Erythroblast (primary cell): ENCODE measurements at regions not wholly inside any gene's neighbourhood (a gene's known extent, or its start where the extent isn't known, plus 50 kb on each side); places are given as distances from the start of the nearest gene placed in this dataset.

ENCODE experiments used
- GATA1 ChIP-seq: IDR thresholded peaks from 2 replicates; pipeline ENCODE4 v1.6.1; 2011; ENCODE audit warnings: low read depth, mild to moderate bottlenecking, control low read depth, low read length, moderate library complexity
- POLR2A ChIP-seq: IDR thresholded peaks from 2 replicates; pipeline ENCODE4 v1.6.1; 2011; ENCODE audit warnings: mild to moderate bottlenecking, low read length

- TF ChIP-seq POLR2A (no peak), GATA1 (no peak)
Measured at GRCh38 chr3:186473166-186473565, 71.0 kb downstream of the CRYGS start.
